ENCODE measurements at regions not wholly inside any gene's neighbourhood (a gene's known extent, or its start where the extent isn't known, plus 50 kb on each side); places are given as distances from the start of the nearest gene placed in this dataset.
A peak's percentile ranks its signal among the peaks of the same experiment; 100 is the strongest.

DNA sequence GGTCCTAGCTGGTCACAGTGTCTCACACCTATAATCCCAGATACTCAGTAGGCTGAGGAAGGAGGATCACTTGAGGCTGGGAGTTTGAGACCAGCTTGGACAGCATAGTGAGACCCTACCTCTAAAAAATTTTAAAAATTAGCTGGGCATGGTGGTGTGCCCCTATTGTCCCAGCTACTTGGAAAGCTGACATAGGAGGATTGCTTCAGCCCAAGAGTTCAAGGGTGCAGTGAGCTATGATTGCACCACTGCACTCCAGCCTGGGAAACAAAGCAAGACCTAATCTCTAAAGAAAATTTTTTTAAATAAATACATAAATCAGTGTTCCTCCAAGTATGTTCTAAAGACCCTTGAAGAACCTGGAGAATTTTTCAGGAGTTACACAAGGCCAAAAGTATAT lies 50.6 kb upstream of the GNAO1 start:
- no peak for DNase-seq (ENCODE audit: low read depth, low spot score)

DNA sequence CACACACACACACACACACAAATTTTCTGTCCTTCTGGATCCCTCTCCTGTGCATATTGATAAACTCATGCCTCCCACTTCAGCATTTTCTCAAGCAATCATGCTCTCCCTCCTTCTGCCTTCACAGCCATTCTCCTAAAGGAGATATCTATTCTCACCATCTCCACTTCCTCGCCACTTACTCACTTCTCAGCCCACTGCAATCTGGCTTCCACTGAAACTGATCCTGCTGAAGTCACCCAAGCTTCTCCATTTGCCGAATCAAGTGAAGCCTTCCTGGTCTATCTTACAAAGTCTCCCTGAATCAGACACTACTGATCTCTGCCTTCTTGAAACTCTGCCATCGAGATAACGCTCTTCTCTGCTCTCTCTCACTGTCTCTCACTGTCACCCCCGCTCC lies 54.0 kb upstream of the GNAO1 start:
- DNase-seq (ENCODE audit: low read depth, low spot score), result no peak

DNA sequence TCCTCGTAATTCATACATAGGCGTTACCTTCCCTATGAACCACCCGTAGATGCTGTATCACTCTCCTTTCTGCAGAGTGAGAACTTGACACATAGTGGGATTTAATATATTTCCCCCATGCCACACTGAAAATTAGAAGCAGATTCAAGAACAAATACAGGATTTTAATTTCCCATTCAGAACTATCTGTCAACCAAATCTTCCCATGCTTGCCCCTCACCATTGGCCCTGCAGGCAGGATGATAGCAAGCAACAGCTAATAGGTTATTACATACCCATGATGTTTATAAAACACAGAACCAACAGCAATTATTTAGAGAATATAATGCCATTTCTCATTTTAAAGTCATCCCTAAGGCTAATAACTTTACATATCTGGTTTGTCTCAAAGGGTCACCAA lies 55.0 kb upstream of the GNAO1 start:
- no peak for DNase-seq (ENCODE audit: low read depth, low spot score)

DNA sequence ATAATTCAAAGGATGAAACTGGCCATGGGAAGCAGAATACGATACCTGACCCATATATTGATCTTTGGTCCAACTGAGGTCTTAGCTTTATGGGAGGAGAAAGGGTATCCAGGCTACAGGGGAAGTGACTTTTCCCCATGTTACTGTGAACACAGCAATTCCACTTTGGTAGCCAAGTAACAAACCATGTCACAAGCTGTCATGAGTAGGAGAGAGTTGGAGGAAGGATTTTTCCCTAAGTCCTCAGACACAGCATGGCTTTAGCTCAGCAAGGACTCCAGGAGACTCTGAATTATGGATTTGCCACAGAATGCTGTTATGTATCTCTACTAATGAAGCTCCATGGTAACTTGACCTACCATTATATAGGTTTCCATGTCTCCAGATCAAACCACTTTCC lies 56.5 kb upstream of the GNAO1 start:
- DNase-seq (ENCODE audit: low read depth, low spot score), result no peak

DNA sequence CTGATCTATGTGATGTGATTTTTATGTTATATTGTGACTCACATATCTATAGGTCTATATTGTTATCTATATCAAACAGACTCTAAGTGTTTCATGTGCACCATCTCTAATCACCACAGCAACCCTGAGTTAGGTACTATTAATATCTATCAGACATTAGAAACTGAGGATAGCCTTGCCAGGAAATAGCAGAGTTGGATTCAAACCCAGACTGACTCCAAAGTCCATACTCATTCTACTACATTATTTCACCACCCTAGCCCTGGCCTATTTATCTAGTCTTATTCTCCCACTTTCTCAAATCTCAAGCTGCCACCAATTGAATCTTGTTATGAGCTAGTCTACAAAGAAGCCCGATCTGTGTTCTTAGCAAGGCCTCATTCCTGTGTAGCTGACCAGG lies 65.4 kb upstream of the GNAO1 start:
- no peak for DNase-seq (ENCODE audit: low read depth, low spot score)

- DNase-seq (ENCODE audit: low read depth, low spot score), result no peak
Measured at GRCh38 chr16:56122251-56122650, 69.0 kb upstream of the GNAO1 start.

DNA sequence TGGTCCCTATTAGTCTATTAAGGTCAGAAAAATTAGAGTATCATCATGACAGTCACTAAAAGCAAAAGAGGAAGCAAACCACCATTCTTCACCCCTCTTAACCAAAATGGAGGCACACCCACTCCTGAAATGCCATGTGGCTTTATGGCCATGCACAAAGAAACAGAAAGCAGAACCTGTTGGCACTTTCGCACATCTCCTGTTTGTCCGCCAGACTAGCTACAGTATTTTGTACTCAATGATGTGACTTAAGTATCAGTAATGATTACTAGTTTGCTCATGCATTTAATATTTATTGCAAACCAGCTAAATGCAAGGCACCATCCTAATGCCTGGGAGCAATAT lies 70.2 kb upstream of the GNAO1 start:
- no peak for DNase-seq (ENCODE audit: low read depth, low spot score)

GRCh38 chr16:56120447-56121155 lies 70.7 kb upstream of the GNAO1 start:
- DNase-seq (ENCODE audit: low read depth, low spot score), result no peak

DNA sequence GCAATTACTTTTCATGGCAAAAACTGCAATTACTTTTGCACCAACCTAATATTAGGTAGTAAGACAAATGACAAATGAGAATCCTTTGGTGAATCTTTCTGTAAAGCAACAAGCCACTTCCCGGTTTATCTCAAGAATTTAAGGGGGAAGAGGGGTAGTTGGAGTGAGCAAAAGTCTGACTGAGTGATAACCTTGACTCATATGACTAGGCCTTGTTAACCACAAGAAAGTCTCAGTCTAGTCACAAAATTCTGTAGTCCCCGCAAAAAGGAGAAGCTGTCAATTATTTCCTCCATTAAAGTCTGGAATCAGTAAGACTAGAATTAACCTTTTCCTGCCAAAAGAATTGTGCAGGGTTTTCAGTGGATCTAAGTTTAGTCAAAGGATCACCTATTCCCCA lies 72.2 kb upstream of the GNAO1 start:
- no peak for DNase-seq (ENCODE audit: low read depth, low spot score)

DNA sequence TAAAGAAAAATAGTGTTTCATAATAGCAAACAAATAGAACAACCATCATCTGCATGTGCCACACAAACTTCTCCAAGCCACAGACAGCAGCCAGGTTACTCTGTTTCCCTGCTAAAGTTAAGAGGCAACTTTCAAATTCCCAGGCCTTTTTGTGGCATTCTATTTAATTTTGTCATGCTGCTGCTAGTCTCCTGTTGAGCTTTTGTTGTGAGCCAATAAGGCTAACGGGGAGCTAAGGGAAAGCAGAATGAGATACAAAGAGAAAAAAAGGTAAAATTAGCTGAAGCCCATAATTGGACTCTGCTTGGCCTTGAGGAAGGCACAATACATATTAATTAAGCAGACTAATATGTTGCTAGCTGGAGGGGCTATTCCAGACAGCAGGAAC lies 74.7 kb upstream of the GNAO1 start:
- no peak for DNase-seq (ENCODE audit: low read depth, low spot score)

DNA sequence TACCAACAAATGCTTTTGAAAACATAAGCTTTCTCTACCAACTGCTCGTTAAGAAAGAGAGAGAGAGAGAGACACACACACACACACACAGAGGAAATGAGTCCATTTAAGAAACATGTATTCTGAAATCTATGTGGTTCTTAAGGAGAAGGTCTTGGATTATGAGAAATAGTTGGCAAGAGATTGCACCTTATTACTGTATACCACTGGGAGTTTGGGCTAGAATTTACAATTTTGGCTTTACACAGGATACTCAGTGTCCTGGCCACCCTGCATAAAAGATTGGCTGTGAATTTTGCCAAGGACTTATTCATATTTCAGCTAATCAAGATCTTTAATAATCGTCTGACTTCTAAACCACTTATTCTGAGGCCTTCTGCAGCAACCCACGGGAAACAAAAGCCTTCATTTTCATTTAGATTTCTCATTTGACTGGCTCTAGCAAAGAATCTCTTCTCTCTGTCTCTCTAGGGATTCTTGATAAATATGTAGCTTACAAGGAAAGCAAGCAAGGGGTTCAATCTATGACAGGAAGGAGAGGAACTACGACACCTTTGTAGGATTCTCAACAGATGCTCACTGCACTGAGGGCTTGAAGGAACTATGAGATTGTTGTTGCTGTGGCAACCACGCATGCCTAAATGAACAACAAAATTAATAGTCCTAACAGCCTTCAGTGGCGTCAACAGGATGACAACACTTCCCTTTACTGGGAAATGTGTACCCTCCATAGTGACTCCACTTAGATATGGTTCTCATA lies 75.3 kb upstream of the GNAO1 start:
- no peak for DNase-seq (ENCODE audit: low read depth, low spot score)

- DNase-seq (ENCODE audit: low read depth, low spot score), result peak; percentile 19
Measured at GRCh38 chr16:56113223-56113622, 78.1 kb upstream of the GNAO1 start.

DNA sequence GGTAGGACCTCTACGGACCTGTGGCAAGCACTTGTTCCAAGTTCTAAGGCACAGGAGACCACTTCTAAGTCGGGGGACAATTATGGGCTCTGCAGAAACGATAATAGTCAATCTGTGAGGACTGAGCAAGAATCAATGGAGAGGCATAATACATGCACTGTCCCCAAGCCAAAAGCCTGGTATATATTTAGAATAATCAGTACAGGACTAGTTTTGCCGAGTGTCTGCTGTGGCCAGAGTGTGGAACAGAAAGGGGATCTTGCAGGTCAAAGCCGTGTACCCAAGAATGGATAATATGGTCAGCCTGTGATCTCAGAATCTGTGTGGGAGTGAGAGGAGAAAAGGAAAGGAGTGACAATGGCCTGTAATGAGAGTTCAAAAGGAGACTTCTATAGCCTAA lies 80.2 kb upstream of the GNAO1 start:
- no peak for DNase-seq (ENCODE audit: low read depth, low spot score)

DNA sequence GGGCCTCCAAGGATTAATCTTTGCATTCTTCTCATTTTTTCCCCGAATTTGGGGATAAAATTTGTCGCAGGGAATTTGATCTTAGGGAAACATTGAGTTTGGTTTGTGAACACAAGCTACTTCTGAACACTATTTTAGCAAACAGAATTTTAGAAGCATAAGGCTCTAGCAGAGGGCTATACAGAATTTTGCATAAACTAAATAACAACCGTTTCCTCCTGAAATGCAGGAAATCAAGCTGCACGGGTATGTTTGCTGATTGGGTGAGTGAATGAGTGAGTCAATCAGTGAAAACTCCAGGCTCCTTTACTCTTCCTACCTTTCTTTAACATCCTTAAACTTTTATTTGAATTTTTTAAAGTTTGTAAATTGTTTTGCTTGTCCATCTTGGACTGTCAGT lies 81.3 kb upstream of the GNAO1 start:
- no peak for DNase-seq (ENCODE audit: low read depth, low spot score)

DNA sequence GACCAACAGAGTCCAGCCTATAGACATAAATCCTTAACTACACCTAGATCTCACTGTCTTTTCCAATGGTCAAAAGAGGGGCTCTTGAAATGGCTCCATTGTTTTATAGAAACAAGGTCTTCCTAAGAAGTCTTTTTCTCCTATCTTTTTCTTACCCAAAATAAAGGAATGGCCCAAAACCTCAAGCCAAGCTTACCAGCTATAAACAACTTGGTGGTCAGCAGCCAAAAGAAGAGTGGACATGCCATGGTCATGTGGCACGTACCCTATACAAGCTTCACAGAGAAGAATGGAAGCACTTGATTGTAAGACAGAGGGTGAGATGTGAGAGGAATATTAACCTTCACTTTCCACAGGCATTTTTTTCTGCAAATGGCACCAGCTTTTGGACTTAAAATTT lies 82.1 kb upstream of the GNAO1 start:
- DNase-seq (ENCODE audit: low read depth, low spot score), result no peak

GRCh38 chr16:56108724-56109123 lies 82.6 kb upstream of the GNAO1 start:
- DNase-seq (ENCODE audit: low read depth, low spot score), result no peak

DNA sequence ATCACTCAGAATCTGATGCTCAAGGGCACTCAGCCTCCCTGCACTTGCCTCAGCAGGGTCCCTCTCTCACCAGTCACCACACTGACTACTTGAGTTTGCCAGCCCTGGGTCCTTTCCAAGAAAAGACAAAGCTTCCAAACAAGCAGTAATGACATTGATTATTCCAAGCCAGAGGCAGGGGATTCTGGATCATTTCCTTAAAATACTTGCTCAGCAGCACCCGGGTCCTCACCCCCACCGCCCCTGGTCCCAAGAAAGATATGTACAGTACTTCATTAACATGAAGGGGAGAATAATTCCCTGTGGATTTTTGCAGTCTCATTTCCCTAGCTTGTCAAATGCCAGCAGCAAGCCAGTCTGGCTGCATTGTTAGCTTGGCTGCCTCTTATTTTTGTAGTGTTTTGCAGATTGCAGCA lies 83.2 kb upstream of the GNAO1 start:
- DNase-seq (ENCODE audit: low read depth, low spot score), result no peak

DNA sequence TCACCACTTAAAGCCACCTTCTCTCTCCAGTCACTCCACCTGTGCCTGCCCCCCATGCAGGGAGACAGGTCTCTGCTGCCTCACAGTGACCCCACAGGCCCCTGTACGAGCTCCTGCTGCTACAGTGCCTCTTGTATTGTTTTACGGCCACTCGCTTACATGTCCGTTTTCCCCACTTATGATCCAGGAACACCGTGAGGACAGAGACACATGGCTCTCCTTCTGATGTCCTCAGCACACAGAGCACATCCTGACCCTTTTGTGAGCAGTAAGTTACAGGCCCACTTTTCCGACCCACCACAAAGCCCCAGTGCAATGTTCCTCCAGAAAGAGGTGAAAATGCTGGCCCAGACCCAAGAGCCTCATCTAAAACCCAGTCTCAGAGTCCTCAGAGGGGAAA lies 84.8 kb upstream of the GNAO1 start:
- DNase-seq (ENCODE audit: low read depth, low spot score), result no peak

GRCh38 chr16:56102906-56103305 lies 88.4 kb upstream of the GNAO1 start:
- DNase-seq (ENCODE audit: low read depth, low spot score), result no peak

DNA sequence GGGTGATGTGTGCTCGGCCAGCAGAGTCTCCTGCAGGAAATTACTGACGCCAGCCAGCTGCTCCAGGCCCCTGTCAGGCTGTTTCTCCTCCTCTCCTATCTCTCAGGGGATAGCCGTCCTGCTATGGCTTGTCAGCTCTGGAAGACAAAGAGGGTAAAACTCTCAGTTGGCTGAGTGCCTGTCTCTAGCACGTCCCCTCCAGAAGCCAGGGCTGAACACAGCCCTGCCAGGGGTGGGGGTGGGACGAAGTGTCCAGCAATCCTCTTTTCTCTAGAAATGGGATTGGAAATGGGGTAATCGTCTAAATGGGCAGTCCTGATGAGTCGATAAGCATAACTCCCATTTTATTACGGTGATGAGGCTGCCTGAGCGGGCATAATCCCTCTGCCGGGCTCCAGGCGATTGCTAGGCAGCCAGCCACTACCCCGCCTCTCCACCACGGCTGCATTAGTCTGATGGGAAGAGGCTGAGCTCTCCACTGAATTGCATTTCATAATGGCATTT lies 89.1 kb upstream of the GNAO1 start:
- DNase-seq (ENCODE audit: low read depth, low spot score), result peak; percentile 16

DNA sequence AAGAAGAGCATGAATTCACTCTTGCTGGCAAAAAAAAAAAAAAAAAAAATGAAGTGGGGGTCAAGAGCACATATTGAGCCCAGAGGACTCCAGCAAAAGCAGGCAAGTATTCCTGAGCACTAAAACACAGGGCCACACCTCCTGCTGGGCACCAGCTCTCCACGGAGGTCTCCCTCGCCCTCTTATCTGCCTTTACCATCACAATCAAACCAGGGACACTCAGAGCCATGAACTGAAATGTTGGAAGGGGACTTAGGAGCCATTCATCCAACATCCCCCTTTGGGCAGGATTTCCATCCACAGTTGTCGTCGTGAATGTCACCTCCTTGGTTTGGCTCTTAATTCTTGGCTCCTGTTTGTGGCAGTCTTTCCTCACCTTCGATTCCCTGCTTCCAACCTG lies 89.8 kb upstream of the GNAO1 start:
- no peak for DNase-seq (ENCODE audit: low read depth, low spot score)

DNA sequence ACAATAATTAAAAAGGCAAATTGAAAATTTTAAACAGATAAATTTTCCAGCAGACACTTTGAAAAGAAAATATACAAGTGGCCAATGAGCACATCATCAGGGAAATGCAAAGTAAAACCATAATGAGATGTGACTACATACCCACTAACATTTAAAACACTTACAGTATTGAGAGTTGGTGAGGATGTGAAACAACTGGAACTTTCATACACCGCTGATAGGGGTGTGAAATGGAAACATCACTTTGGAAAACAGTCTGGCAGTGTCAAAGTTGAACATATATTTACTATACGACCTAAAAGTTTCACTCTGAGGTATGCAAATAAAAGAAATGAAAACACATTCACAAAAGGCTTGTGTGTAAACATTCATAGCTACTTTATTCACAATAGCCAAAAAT lies 94.0 kb upstream of the GNAO1 start:
- DNase-seq (ENCODE audit: low read depth, low spot score), result no peak

DNA sequence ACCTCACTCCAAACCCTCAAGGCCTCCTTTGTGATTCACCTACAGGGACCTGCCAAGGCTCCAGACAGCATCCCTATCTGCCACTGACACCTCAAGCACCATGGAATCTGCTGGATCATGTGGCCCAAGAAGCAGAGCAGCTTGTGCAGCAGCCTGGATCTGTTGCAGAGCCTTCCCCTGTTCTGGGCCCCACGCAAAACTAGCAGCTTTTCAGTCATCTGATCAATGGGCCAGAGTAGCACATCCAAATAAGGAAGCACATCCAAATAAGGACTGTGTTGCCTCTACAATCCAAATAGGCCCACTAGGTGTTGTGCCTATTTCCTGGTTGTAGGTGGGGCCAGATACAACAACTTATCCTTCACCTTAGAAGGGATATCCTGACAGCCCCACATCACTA lies 97.1 kb upstream of the GNAO1 start:
- DNase-seq (ENCODE audit: low read depth, low spot score), result peak; percentile 29

Measured in ELF-1 (cell line).